H1 (cell line): ENCODE measurements at regions not wholly inside any gene's neighbourhood (a gene's known extent, or its start where the extent isn't known, plus 50 kb on each side); places are given as distances from the start of the nearest gene placed in this dataset.

ENCODE experiments used
- KDM4A ChIP-seq: IDR thresholded peaks from one replicate; pipeline ENCODE4 v1.7.1; 2012; ENCODE audit warnings: low read depth, mild to moderate bottlenecking, moderate library complexity, low read length, inconsistent platforms; ENCODE audit not compliant: severe bottlenecking
- MAX ChIP-seq: IDR thresholded peaks from 2 replicates; pipeline ENCODE4 v1.6.1; 2012; ENCODE audit warnings: inconsistent platforms
- NRF1 ChIP-seq: IDR thresholded peaks from 2 replicates; pipeline ENCODE4 v1.6.1; 2011; ENCODE audit warnings: mild to moderate bottlenecking, low read depth, low read length, improper control_type of control experiment

- TF ChIP-seq KDM4A (no peak), NRF1 (no peak), MAX (no peak)
- TF ChIP-seq, all 59 proteins: peak for 0
Observed at GRCh38 chr5:41649659-41650058, 139.3 kb upstream of the PLCXD3 start (continued).
